ENCODE measurements at regions not wholly inside any gene's neighbourhood (a gene's known extent, or its start where the extent isn't known, plus 50 kb on each side); places are given as distances from the start of the nearest gene placed in this dataset. TPM values are rescaled to one million over a fixed set of nuclear protein-coding genes. Genes with fewer than 3 reads are reported as not detected.

Small RNAs in the stretch of these regions (small RNA-seq; reads per million reads assigned to genes)
- not detected for gene MIR8070

Measured in skeletal muscle tissue (tissue), 1 donor.